GM10248 (cell line): ENCODE measurements at regions not wholly inside any gene's neighbourhood (a gene's known extent, or its start where the extent isn't known, plus 50 kb on each side); places are given as distances from the start of the nearest gene placed in this dataset.

Experiments used
- CTCF ChIA-PET: fragments of 300-600 bp; sonication (Branson Sonifier 250); formaldehyde crosslinking; extraction: SDS; loops from one replicate; lab custom pipeline; 2021; ENCODE audit warnings: antibody characterized with exemption; lab: Yijun Ruan, JAX
- POLR2A ChIA-PET: fragments of 350-650 bp; sonication (Branson Sonifier 250); formaldehyde crosslinking; extraction: SDS; loops from one replicate; lab custom pipeline; 2020; ENCODE audit warnings: antibody characterized with exemption; lab: Yijun Ruan, JAX
- DNase-seq: peaks from one replicate; pipeline ENCODE4 v3.0.0; 2012; ENCODE audit errors: extremely low spot score
- TF ChIP-seq, protein P1 (sequence below): IDR thresholded peaks from 2 replicates; pipeline ENCODE4 v1.5.1; 2012; ENCODE audit warnings: mild to moderate bottlenecking, low read depth; ENCODE audit errors: extremely low read depth, missing control alignments, control extremely low read depth

DNA sequence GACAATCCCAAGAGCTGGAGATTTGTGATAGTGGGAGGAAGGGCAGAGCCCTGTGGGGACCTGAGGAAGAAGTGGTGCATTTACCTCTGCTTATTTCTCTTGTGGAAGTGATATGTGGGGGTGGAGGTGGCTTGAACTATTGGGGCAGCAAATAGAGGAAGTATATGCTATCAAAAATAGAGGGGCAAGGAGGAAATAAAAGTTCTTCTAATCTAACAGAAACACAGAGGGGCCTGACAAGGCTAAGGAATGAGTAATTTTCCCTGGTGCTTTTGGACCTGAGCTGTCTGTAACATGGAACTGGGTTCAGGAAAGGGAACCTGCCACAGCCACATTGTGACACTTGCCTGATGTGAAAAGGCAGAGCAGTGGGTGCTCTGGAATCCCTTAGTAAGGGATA lies 378.6 kb upstream of the KLF4 start:
- CTCF ChIA-PET: interaction anchor here (0.9 to 1.0 kb wide), 2 partner anchors 9 to 10 kb away, joined by 3 read pairs; no protein-coding TSS in a partner anchor

DNA sequence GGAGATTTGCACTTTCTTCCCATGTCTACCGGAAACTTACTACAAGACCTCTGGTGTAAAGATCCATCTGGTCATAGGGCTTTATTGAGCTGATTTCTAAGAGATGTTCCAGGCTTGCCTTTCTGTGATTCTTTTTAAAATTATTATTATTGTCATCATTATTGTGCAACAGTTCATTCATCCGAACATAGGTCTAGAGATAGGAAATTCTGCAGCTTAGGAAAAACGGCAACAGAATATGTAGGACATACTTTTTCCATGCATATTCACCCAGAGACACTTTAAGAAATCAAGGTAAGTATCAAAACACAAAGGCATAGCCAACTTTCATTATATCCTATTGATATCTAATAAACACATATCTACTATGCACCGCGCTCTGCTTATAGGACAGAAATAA lies 378.2 kb upstream of the KLF4 start:
- DNase-seq: no peak
- TF ChIP-seq, protein P1, sequence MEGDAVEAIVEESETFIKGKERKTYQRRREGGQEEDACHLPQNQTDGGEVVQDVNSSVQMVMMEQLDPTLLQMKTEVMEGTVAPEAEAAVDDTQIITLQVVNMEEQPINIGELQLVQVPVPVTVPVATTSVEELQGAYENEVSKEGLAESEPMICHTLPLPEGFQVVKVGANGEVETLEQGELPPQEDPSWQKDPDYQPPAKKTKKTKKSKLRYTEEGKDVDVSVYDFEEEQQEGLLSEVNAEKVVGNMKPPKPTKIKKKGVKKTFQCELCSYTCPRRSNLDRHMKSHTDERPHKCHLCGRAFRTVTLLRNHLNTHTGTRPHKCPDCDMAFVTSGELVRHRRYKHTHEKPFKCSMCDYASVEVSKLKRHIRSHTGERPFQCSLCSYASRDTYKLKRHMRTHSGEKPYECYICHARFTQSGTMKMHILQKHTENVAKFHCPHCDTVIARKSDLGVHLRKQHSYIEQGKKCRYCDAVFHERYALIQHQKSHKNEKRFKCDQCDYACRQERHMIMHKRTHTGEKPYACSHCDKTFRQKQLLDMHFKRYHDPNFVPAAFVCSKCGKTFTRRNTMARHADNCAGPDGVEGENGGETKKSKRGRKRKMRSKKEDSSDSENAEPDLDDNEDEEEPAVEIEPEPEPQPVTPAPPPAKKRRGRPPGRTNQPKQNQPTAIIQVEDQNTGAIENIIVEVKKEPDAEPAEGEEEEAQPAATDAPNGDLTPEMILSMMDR: no peak
- ChIA-PET CTCF (interaction anchor here (0.9 to 1.0 kb wide), 2 partner anchors 10 kb away, joined by 3 read pairs; no protein-coding TSS in a partner anchor), POLR2A (no interaction called here)

More for the DNA sequence above, 378.6 kb upstream of the KLF4 start:
- POLR2A ChIA-PET: no interaction called here
- no peak for DNase-seq
- TF ChIP-seq, protein P1: no peak

DNA sequence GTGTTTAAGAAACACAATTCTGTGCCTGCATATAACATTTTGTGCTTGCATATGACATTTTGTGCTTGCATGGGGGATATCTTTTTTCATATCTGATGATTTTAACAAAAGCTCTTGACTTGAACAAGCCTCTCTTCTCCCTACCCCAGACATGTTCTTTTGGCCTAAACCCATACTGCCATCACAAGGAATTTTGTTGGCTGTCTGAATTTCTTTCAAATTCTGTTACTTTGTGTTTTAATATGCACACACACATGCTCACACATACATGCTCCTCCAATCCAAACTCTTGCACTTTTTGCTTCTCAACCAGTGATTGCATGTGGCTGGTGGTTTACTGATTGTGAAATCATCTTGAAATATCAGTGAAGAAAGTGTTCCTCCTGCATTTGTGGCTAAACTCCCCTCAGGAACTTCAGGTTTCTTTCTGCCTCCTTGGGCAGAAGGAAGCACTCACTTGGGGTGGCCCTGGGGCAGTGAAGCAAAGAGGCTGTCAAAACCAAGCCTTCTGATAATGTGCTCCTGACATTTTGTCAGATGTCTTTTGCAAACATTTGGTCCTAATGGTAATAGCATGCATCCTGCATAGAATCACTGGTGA lies 377.2 kb upstream of the KLF4 start:
- TF ChIP-seq, protein P1: no peak
- ChIA-PET CTCF (no interaction called here), POLR2A (no interaction called here)
- DNase-seq: no peak

DNA sequence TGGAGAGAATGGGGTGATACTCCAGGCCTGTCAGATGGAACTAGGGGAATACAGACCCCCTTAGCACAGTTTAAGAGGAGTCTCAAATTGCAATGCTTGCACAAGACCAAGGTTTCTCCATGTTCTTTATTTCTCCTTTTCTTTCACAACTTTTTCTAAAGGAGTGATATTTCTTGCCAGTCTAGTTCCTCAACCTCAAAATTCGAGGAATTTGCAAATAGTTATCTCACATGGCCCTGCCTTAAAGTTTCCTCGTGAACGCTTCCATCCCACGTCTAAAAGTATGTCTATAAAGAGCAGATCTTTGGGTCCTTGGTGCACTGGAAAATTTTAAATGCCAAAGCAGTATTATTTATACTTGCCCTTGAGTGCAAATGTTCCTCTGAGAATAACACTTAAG lies 373.8 kb upstream of the KLF4 start:
- TF ChIP-seq, protein P1: no peak
- CTCF ChIA-PET: no interaction called here
- POLR2A ChIA-PET: no interaction called here

DNA sequence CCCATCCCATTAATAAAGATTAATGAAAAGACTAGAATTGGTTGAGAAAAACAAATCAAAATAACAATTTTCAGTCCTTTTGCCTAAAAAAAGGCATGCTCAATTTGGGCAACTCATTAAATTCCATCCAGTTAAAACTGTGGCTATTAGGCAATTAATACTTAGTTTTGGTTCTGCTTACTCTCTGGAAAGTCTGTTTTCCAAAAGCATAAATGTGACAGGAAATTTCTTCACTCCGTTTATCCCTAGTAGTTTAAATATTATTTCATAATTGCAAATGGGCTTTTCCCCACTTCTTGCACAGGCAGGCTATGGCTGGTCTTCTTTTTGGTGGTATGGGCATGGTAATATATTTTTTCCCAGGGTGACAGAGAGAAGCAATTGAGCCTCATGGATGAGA lies 373.3 kb upstream of the KLF4 start:
- TF ChIP-seq, protein P1: no peak
- DNase-seq: no peak
- CTCF ChIA-PET: no interaction called here
- POLR2A ChIA-PET: no interaction called here

More for the DNA sequence above, 373.8 kb upstream of the KLF4 start:
- DNase-seq: no peak

DNA sequence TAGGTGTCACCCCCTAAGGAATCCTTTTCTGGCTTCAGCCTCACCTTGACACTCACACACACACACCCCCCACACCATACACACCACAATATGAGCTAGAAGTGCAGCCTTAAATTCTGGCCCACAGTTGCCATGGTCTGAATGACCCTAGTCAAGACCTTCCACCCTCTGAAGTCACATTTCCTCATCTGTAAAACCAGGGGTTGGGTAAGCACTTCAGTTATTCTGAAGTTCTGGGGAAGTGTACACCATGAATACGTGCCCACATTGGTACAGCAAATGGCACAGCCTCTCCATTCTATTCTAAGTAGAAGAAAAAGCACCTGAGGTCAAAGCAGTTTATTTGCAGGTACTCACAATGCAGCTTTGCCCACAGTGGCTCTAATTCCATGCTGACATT lies 372.8 kb upstream of the KLF4 start:
- ChIA-PET CTCF (no interaction called here), POLR2A (no interaction called here)
- TF ChIP-seq, protein P1: no peak
- DNase-seq: no peak

DNA sequence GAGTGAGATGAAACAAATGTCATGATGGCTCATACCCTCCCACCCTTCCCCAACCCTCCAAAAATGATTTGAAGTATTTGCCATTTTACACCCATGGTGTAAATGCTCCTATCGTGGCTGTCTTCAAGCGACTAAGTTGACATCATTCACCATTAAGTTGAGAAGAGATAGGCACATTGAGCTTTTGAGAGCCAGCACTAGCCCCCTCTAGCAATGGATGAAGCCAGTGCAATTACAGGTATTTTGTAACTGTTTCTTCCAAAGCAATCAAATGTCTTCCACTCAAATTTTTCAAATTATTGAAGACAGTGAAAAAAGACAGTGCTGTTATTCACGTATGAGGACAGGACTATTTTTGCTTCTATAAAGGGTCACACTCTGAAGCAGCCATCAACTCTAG lies 371.5 kb upstream of the KLF4 start:
- TF ChIP-seq, protein P1: no peak
- CTCF ChIA-PET: no interaction called here
- DNase-seq: no peak
- POLR2A ChIA-PET: no interaction called here
